ENCODE measurements at regions not wholly inside any gene's neighbourhood (a gene's known extent, or its start where the extent isn't known, plus 50 kb on each side); places are given as distances from the start of the nearest gene placed in this dataset.

DNA sequence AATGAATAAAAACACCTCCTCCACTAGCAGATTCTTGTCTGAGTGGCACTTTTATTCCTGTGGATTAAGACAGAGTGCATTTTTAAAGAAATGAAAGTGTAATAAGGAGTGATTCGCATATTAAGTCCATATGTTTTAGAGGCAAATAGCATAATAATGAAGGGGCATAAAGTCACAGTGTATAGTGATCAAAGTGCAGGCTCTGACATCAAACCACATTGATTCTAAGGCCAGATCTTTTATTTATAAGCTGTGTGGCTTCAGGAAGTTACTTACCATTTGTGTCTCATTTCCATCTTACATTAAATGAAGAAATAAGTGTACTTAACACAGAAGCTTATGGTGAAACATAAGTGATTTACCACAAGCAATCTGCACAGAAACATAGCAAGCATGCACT lies 332.8 kb downstream of the GASK1B start:
- TF ChIP-seq, protein P1, sequence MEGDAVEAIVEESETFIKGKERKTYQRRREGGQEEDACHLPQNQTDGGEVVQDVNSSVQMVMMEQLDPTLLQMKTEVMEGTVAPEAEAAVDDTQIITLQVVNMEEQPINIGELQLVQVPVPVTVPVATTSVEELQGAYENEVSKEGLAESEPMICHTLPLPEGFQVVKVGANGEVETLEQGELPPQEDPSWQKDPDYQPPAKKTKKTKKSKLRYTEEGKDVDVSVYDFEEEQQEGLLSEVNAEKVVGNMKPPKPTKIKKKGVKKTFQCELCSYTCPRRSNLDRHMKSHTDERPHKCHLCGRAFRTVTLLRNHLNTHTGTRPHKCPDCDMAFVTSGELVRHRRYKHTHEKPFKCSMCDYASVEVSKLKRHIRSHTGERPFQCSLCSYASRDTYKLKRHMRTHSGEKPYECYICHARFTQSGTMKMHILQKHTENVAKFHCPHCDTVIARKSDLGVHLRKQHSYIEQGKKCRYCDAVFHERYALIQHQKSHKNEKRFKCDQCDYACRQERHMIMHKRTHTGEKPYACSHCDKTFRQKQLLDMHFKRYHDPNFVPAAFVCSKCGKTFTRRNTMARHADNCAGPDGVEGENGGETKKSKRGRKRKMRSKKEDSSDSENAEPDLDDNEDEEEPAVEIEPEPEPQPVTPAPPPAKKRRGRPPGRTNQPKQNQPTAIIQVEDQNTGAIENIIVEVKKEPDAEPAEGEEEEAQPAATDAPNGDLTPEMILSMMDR (IDR thresholded peaks at IDR 0.05; ENCODE audit: control extremely low read depth, extremely low read depth) = no peak
- Histone ChIP-seq H3K9me3 (ENCODE audit: control insufficient read depth in 4 of 4, insufficient read depth in 3 of 4, low read length in 3 of 4) (no peaks in the 10 kb centered on the region), H3K36me3 (ENCODE audit: control insufficient read depth in 4 of 4, insufficient read depth in 4 of 4, low read length in 4 of 4) (no peaks in the 10 kb centered on the region), H3K27ac (ENCODE audit: low read depth in 1 of 2, low read length in 1 of 2) (no peak overlapping the region), H3K4me1 (ENCODE audit: control insufficient read depth in 5 of 5, insufficient read depth in 5 of 5, low read length in 5 of 5) (no peaks in the 10 kb centered on the region), H3K9ac (ENCODE audit: insufficient read depth in 1 of 2, low read length in 2 of 2) (no peak overlapping the region), H3K4me3 (no peak overlapping the region), H3K27me3 (ENCODE audit: control insufficient read depth in 3 of 3, insufficient read depth in 3 of 3, low read length in 2 of 3) (no peaks in the 10 kb centered on the region)
- no peak for ATAC-seq (ENCODE audit: insufficient read depth, low FRiP score)
- DNase-seq = peak in 1 of 3 donors; percentile 7
- 86 to 92% methylated on average over 1 of the region's 1 CpG for WGBS, 2 donors

DNA sequence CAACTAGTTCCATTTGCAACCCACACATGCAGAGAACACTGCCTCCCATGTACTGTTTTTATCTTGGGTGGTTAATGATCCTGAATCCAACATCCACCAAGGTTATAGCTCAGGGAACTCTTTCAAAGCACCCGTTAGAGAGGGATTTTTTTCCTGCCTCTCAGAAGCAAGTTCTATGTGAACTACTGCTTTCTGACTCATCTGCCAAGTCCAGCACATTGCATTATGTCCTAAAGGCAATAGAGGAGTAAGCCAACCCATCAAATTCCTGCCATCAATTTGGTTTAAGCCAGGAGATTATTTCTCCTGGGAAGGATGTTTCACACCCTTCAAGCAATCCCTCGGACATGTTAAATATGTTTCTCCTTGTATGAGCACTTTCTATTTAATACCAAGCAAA lies 334.5 kb downstream of the GASK1B start:
- H3K4me1 ChIP-seq (ENCODE audit: control insufficient read depth in 5 of 5, insufficient read depth in 5 of 5, low read length in 5 of 5) = no peaks in the 10 kb centered on the region
- DNase-seq (no peak), ATAC-seq (ENCODE audit: insufficient read depth, low FRiP score) (no peak)
- no peak overlapping the region for H3K9ac ChIP-seq (ENCODE audit: insufficient read depth in 1 of 2, low read length in 2 of 2)
- H3K9me3 ChIP-seq (ENCODE audit: control insufficient read depth in 4 of 4, insufficient read depth in 3 of 4, low read length in 3 of 4) = no peaks in the 10 kb centered on the region
- no peak overlapping the region for H3K4me3 ChIP-seq
- TF ChIP-seq, protein P1 (IDR thresholded peaks at IDR 0.05; ENCODE audit: control extremely low read depth, extremely low read depth) = no peak
- no peaks in the 10 kb centered on the region for H3K36me3 ChIP-seq (ENCODE audit: control insufficient read depth in 4 of 4, insufficient read depth in 4 of 4, low read length in 4 of 4)
- 34 to 63% methylated on average over 2 of the region's 2 CpGs for WGBS, 2 donors
- H3K27ac ChIP-seq (ENCODE audit: low read depth in 1 of 2, low read length in 1 of 2) = no peak overlapping the region
- no peaks in the 10 kb centered on the region for H3K27me3 ChIP-seq (ENCODE audit: control insufficient read depth in 3 of 3, insufficient read depth in 3 of 3, low read length in 2 of 3)

DNA sequence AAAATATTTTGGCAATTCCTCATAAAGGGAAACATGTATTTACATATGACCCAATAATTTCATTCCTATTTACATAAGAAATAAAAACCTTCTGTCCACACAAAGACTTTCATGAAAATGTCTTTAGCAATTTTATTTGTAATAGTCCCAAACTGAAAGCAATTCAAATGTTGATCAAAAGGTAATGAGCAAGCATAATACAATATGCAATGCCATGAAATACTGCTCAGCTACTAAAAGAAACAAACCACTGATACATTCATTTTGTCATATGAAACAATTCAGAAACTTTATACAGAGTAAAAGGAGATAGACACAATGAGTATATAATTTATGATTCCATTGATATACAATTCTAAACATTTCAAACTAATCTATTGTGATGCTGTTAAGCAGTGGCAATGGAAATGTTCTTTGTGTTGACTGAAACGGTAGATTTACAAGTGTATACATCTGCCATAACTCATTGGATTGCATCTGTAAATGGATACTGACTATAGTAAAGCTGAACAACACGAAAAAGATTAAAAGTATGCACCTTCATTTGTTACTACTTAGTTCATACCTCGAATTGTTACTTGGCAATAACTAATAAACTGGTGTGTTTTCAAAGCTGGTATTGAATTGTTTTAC lies 335.6 kb downstream of the GASK1B start:
- no peak overlapping the region for H3K4me3 ChIP-seq
- H3K4me1 ChIP-seq (ENCODE audit: control insufficient read depth in 5 of 5, insufficient read depth in 5 of 5, low read length in 5 of 5) = no peaks in the 10 kb centered on the region
- H3K27ac ChIP-seq (ENCODE audit: low read depth in 1 of 2, low read length in 1 of 2) = no peak overlapping the region
- WGBS, 2 donors = 66 to 81% methylated on average over 3 of the region's 3 CpGs
- DNase-seq (no peak), ATAC-seq (ENCODE audit: insufficient read depth, low FRiP score) (no peak)
- no peak overlapping the region for H3K9ac ChIP-seq (ENCODE audit: insufficient read depth in 1 of 2, low read length in 2 of 2)
- no peaks in the 10 kb centered on the region for H3K27me3 ChIP-seq (ENCODE audit: control insufficient read depth in 3 of 3, insufficient read depth in 3 of 3, low read length in 2 of 3)
- H3K36me3 ChIP-seq (ENCODE audit: control insufficient read depth in 4 of 4, insufficient read depth in 4 of 4, low read length in 4 of 4) = no peaks in the 10 kb centered on the region
- no peaks in the 10 kb centered on the region for H3K9me3 ChIP-seq (ENCODE audit: control insufficient read depth in 4 of 4, insufficient read depth in 3 of 4, low read length in 3 of 4)
- TF ChIP-seq, protein P1 (IDR thresholded peaks at IDR 0.05; ENCODE audit: control extremely low read depth, extremely low read depth) = no peak

DNA sequence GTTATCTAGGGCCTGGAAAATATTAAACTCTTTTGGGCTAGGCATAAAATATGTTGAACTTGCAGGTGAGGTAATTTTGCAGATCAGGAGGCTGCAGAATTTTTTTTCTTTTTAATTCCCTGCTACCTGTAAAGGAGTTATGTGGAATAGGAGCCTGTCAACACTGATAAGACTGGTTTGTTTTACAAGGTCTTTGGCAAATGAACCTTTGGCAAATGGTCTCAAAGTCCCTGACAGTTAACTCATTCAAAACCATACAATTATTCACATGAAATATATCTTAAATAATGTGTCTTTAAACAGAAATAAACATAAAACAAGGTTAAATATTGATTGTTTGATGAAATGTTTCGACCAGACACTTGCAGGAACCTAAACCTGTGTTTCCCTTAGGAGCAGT lies 340.2 kb downstream of the GASK1B start:
- no peaks in the 10 kb centered on the region for H3K36me3 ChIP-seq (ENCODE audit: control insufficient read depth in 4 of 4, insufficient read depth in 4 of 4, low read length in 4 of 4)
- H3K27ac ChIP-seq (ENCODE audit: low read depth in 1 of 2, low read length in 1 of 2) = no peak overlapping the region
- no peak for ATAC-seq (ENCODE audit: insufficient read depth, low FRiP score)
- no peak overlapping the region for H3K4me3 ChIP-seq
- no peaks in the 10 kb centered on the region for H3K27me3 ChIP-seq (ENCODE audit: control insufficient read depth in 3 of 3, insufficient read depth in 3 of 3, low read length in 2 of 3)
- H3K4me1 ChIP-seq (ENCODE audit: control insufficient read depth in 5 of 5, insufficient read depth in 5 of 5, low read length in 5 of 5) = no peaks in the 10 kb centered on the region
- TF ChIP-seq, protein P1 (IDR thresholded peaks at IDR 0.05; ENCODE audit: control extremely low read depth, extremely low read depth) = no peak
- no peak overlapping the region for H3K9ac ChIP-seq (ENCODE audit: insufficient read depth in 1 of 2, low read length in 2 of 2)
- 44 to 67% methylated on average over 1 of the region's 1 CpG for WGBS, 2 donors
- H3K9me3 ChIP-seq (ENCODE audit: control insufficient read depth in 4 of 4, insufficient read depth in 3 of 4, low read length in 3 of 4) = no peaks in the 10 kb centered on the region
- peak in 2 of 3 donors; percentile 7 to 22 for DNase-seq

All from lung (tissue), 11 donors.